Nephron (organoid): ENCODE measurements at regions not wholly inside any gene's neighbourhood (a gene's known extent, or its start where the extent isn't known, plus 50 kb on each side); places are given as distances from the start of the nearest gene placed in this dataset.

Experiments
- H3K27ac Mint-ChIP-seq, 3 experiments: 2 replicates each; pipeline ENCODE4 v1.8.0; 2020; ENCODE audit warnings: mixed read lengths in 3 of 3, mild to moderate bottlenecking in 2 of 3, moderate library complexity in 1 of 3
- H3K27me3 Mint-ChIP-seq: 2 replicates; pipeline ENCODE4 v1.8.0; 2021; ENCODE audit warnings: low read depth, mild to moderate bottlenecking, moderate library complexity, mixed read lengths
- H3K36me3 Mint-ChIP-seq: 2 replicates; pipeline ENCODE4 v1.8.0; 2020; ENCODE audit warnings: low read depth, mixed read lengths
- H3K4me1 Mint-ChIP-seq: 2 replicates; pipeline ENCODE4 v1.8.0; 2020; ENCODE audit warnings: mixed read lengths
- H3K4me3 Mint-ChIP-seq, 3 experiments: 2 replicates each; pipeline ENCODE4 v1.8.0; 2020; ENCODE audit warnings: mild to moderate bottlenecking in 3 of 3, mixed read lengths in 3 of 3, moderate library complexity in 2 of 3
- H3K9me3 Mint-ChIP-seq: 2 replicates; pipeline ENCODE4 v1.8.0; 2020; ENCODE audit warnings: mixed read lengths
- CTCF ChIP-seq, 3 experiments: fragments of 200-600 bp; sonication (generic); IDR thresholded peaks; one replicate each; pipeline ENCODE4 v1.5.0; 2021; ENCODE audit warnings: antibody characterized with exemption in 3 of 3; ENCODE audit not compliant: unreplicated experiment in 3 of 3

GRCh38 chr6:33869826-33870423, 66.1 kb upstream of the MLN start:
- no peak for TF ChIP-seq CTCF (IDR thresholded peaks at IDR 0.05; ENCODE audit: unreplicated experiment in 3 of 3)
- Mint-ChIP-seq H3K9me3 (no peaks in the 10 kb centered on the region), H3K27ac (peak overlapping the region; percentile 57 to 84 (median 72))

GRCh38 chr6:33869121-33869520, 65.3 kb upstream of the MLN start:
- H3K4me1 Mint-ChIP-seq = peaks cover 69% of the 10 kb centered on the region
- peaks cover 19% of the 10 kb centered on the region for H3K27me3 Mint-ChIP-seq
- no peak for TF ChIP-seq CTCF (IDR thresholded peaks at IDR 0.05; ENCODE audit: unreplicated experiment in 3 of 3)
- H3K36me3 Mint-ChIP-seq = no peaks in the 10 kb centered on the region
- H3K27ac Mint-ChIP-seq = peak overlapping the region in 2 of 3 experiments; percentile 47 to 57
- no peaks in the 10 kb centered on the region for H3K9me3 Mint-ChIP-seq
- H3K4me3 Mint-ChIP-seq = no peak overlapping the region

More at GRCh38 chr6:33869826-33870423, 66.1 kb upstream of the MLN start:
- Mint-ChIP-seq H3K4me1 (peaks cover 73% of the 10 kb centered on the region), H3K4me3 (no peak overlapping the region), H3K36me3 (no peaks in the 10 kb centered on the region), H3K27me3 (peaks cover 25% of the 10 kb centered on the region)

GRCh38 chr6:33868141-33868540, 64.3 kb upstream of the MLN start:
- no peak for TF ChIP-seq CTCF (IDR thresholded peaks at IDR 0.05; ENCODE audit: unreplicated experiment in 3 of 3)
- peaks cover 18% of the 10 kb centered on the region for H3K27me3 Mint-ChIP-seq
- H3K36me3 Mint-ChIP-seq = no peaks in the 10 kb centered on the region
- H3K9me3 Mint-ChIP-seq = no peaks in the 10 kb centered on the region
- peak overlapping the region in 1 of 3 experiments; percentile 36 for H3K4me3 Mint-ChIP-seq
- H3K4me1 Mint-ChIP-seq = peaks cover 64% of the 10 kb centered on the region
- peak overlapping the region; percentile 43 to 77 (median 59) for H3K27ac Mint-ChIP-seq

GRCh38 chr6:33865478-33866077, 61.8 kb upstream of the MLN start:
- Mint-ChIP-seq H3K4me1 (peaks cover 63% of the 10 kb centered on the region), H3K36me3 (no peaks in the 10 kb centered on the region), H3K27me3 (peaks cover 24% of the 10 kb centered on the region), H3K27ac (peak overlapping the region in 2 of 3 experiments; percentile 5 to 20), H3K4me3 (no peak overlapping the region), H3K9me3 (no peaks in the 10 kb centered on the region)
- no peak for TF ChIP-seq CTCF (IDR thresholded peaks at IDR 0.05; ENCODE audit: unreplicated experiment in 3 of 3)

- Mint-ChIP-seq H3K4me1 (peaks cover 68% of the 10 kb centered on the region), H3K27ac (peak overlapping the region in 1 of 3 experiments; percentile 2), H3K36me3 (no peaks in the 10 kb centered on the region), H3K27me3 (peaks cover 19% of the 10 kb centered on the region), H3K4me3 (no peak overlapping the region), H3K9me3 (no peaks in the 10 kb centered on the region)
- TF ChIP-seq CTCF (IDR thresholded peaks at IDR 0.05; ENCODE audit: unreplicated experiment in 3 of 3) = no peak
These were observed 60.1 kb upstream of the MLN start for GRCh38 chr6:33863723-33864440.
